ENCODE measurements at regions not wholly inside any gene's neighbourhood (a gene's known extent, or its start where the extent isn't known, plus 50 kb on each side); places are given as distances from the start of the nearest gene placed in this dataset.
"Not testable (repeated sequence)": the region's sequence is repeated elsewhere in the genome, so short reads cannot be mapped to it uniquely, and the experiment has no call there.

- TF ChIP-seq ZNF395 (CRISPR knock-in tag; IDR thresholded peaks at IDR 0.05) (no peak), POU5F1 (IDR thresholded peaks at IDR 0.05; ENCODE audit: borderline replicate concordance, low read depth, low read length, partially characterized antibody) (no peak), DMBX1 (CRISPR knock-in tag; IDR thresholded peaks at IDR 0.05; ENCODE audit: borderline replicate concordance) (no peak), CC2D1A (IDR thresholded peaks at IDR 0.05) (no peak), GABPB1 (CRISPR knock-in tag; IDR thresholded peaks at IDR 0.05) (no peak), ZNF431 (CRISPR knock-in tag; IDR thresholded peaks at IDR 0.05) (no peak), BRD9 (IDR thresholded peaks at IDR 0.05; ENCODE audit: low read depth, partially characterized antibody) (no peak), PTRF (tag; IDR thresholded peaks at IDR 0.05) (no peak), ZNF165 (CRISPR knock-in tag; IDR thresholded peaks at IDR 0.05; ENCODE audit: borderline replicate concordance) (no peak), HDAC1 (IDR thresholded peaks at IDR 0.05) (no peak)
Observed at GRCh38 chr20:40887105-40887504, 141.5 kb upstream of the TOP1 start (continued).

GRCh38 chr20:40889266-40889665, 139.4 kb upstream of the TOP1 start:
- WGBS (ENCODE audit: insufficient coverage, low coverage, missing lambda C conversion rate): 0% methylated on average over 3 of the region's 3 CpGs

More at GRCh38 chr20:40889266-40889665, 139.4 kb upstream of the TOP1 start:
- H3K9ac ChIP-seq (ENCODE audit: insufficient read depth in 1 of 2, low read depth in 2 of 2, low read length in 2 of 2); H4K20me1 ChIP-seq (replicated peaks; ENCODE audit: control insufficient read depth, insufficient read depth, low read length); CTCF ChIA-PET (ENCODE audit: low intra/inter-chr PET ratio); H3K9me1 ChIP-seq (ENCODE audit: control insufficient read depth, insufficient read depth, low read length); FAIRE-seq; DNase-seq (ENCODE audit: extremely low read depth in 1 of 4, low spot score in 3 of 4); H3K4me1 ChIP-seq (replicated peaks in 1 of 2; ENCODE audit: control insufficient read depth in 2 of 2, insufficient read depth in 2 of 2, low read length in 2 of 2); intact Hi-C loops (cut with micrococcal nuclease); H2AFZ ChIP-seq (ENCODE audit: low read depth, low read length); H3K4me3 ChIP-seq; BruUV-seq (replicated peaks); in situ Hi-C loops (cut with MboI); H3K9me3 ChIP-seq (replicated peaks; ENCODE audit: control insufficient read depth, insufficient read depth, low read depth, low read length); H3K79me2 ChIP-seq (ENCODE audit: control insufficient read depth, insufficient read depth, low read length); ATAC-seq; H3K36me3 ChIP-seq (ENCODE audit: control insufficient read depth, insufficient read depth, low read length); H3K4me2 ChIP-seq (ENCODE audit: insufficient read depth, low read length); POLR2A ChIA-PET; H3K27ac ChIP-seq (ENCODE audit: extremely low read depth, low read depth, low read length): not testable (repeated sequence)
- H3K27me3 ChIP-seq (ENCODE audit: control insufficient read depth in 2 of 2, insufficient read depth in 2 of 2, low read length in 2 of 2): peaks cover 0 to 18% of the 10 kb centered on the region in 2 experiments; a peak in 1 of 5 replicates

All from K562 (cell line).